ENCODE measurements at regions not wholly inside any gene's neighbourhood (a gene's known extent, or its start where the extent isn't known, plus 50 kb on each side); places are given as distances from the start of the nearest gene placed in this dataset.
"Not testable (repeated sequence)": the region's sequence is repeated elsewhere in the genome, so short reads cannot be mapped to it uniquely, and the experiment has no call there.

DNA sequence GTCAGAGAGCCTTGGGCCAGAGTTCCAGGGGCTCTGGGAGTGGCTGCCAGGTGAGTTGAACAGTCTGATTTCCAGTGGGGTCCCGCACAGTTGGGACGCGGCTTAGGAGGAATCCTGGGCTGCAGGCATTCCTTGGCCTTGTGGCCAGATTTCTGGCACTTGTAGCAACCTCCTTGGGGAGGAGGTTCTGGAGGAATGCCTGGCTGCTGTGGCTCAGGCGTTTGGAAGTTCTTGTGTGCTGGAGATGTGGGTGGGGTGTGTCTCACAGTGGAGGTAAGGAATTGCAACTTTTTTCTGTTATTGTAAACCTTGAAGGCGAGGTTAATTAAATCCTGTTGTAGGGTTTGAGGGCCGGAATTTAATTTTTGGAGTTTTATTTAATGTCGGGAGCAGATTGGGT is 780.2 kb downstream of the ZNF385D start:
- intact Hi-C loops (cut with DNase I, micrococcal nuclease); ATAC-seq: not testable (repeated sequence)

DNA sequence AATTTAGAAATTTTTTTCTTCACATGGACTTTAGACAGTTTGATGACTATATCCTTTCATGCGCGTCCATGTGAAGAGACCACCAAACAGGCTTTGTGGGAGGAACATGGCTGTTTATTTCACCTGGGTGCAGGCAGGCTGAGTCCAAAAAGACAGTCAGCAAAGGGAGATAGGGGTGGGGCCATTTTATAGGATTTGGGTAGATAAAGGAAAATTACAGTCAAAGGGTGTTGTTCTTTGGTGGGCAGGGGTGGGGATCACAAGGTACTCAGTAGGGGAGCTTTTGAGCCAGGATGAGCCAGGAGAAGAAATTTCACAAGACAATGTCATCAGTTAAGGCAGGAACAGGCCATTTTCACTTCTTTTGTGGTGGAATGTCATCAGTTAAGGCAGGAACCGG is 781.5 kb upstream of the SGO1 start:
- DNase-seq; intact Hi-C loops (cut with DNase I, micrococcal nuclease): not testable (repeated sequence)

More for the DNA sequence above, 780.2 kb downstream of the ZNF385D start:
- DNase-seq = not testable (repeated sequence)

DNA sequence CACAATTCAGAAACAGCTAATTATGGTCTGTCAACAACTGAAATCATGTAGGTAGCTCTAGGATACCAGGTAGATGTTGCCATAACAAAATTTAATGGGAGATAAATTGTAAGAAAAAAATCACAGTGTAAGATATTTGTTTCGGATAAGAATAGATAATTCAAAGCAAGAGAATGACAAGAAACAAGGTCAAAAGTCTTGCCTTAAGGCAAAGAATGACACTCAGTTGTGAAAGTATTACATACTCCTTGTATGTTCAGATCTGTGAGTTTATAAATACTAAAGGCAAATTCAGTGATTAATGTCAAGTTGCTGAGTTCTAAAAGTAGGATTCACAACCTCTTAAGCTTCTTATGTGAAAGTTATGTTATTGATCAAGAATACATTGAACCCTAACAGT is 772.2 kb upstream of the SGO1 start:
- DNase-seq = no peak
- intact Hi-C loops (cut with DNase I, micrococcal nuclease) = no loop called here
- ATAC-seq = no peak

More for the DNA sequence above, 781.5 kb upstream of the SGO1 start:
- not testable (repeated sequence) for ATAC-seq

GRCh38 chr3:20945892-20946291 is 759.9 kb upstream of the SGO1 start:
- no peak for DNase-seq
- no peak for ATAC-seq
- intact Hi-C loops (cut with DNase I, micrococcal nuclease) = no loop called here

DNA sequence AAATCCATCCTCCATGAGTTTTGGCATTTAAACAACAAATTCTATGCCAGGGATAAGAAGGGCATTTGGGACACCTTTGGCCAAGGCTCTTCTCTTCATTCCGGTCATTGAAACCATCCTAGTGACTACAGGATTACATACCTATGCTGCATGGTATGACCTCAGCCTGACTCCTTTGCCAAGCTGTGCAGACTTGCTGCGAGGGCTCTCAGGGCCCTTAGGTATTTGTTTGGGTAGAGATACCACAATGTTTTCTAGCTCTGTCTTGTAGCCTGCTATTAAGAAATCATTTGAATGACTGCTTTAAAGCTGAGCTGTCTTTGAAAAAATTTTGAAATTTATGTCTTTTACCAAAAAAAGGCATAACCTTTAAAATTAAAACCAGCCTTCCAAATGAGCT is 749.8 kb upstream of the SGO1 start:
- ATAC-seq (no peak), DNase-seq (no peak)
- intact Hi-C loops (cut with DNase I, micrococcal nuclease) = no loop called here

DNA sequence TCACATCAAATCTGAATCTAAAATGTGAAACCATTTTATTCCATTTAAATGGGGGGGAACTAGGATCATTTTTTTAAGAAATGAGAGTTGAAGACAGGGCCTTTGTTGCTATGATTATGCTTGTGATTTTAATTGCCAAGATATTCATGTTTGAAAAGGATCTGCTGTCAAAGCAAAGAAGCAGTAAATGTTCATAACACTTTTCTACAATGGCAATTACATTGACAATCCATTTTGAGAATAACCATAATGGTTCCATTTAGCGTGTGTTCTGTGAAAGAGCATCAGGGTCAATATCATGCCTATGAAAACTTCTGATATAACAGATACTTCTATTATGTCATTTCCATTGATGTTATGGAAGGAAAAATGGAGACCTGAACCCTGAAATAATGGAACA is 745.8 kb upstream of the SGO1 start:
- DNase-seq (no peak), ATAC-seq (no peak)
- intact Hi-C loops (cut with DNase I, micrococcal nuclease) = no loop called here

DNA sequence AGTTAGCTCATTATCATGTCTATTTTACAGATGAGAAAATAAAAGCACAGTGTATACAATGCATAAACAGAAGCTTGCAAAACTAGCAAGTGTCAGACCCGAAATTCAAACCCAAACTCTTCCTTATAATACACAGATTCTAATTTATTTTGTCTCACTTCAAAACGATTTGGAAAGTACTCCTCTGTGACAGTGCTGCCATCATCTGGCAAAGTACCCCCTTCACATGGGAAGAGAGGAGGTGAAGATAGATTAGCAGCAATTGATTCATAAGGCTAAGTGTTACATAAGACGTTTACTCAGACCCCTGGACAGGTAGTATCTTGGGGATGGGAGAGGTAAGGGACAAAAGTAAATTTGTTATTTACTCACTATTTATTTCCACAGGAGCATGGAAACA is 744.0 kb upstream of the SGO1 start:
- intact Hi-C loops (cut with DNase I, micrococcal nuclease) = no loop called here
- no peak for DNase-seq
- no peak for ATAC-seq

DNA sequence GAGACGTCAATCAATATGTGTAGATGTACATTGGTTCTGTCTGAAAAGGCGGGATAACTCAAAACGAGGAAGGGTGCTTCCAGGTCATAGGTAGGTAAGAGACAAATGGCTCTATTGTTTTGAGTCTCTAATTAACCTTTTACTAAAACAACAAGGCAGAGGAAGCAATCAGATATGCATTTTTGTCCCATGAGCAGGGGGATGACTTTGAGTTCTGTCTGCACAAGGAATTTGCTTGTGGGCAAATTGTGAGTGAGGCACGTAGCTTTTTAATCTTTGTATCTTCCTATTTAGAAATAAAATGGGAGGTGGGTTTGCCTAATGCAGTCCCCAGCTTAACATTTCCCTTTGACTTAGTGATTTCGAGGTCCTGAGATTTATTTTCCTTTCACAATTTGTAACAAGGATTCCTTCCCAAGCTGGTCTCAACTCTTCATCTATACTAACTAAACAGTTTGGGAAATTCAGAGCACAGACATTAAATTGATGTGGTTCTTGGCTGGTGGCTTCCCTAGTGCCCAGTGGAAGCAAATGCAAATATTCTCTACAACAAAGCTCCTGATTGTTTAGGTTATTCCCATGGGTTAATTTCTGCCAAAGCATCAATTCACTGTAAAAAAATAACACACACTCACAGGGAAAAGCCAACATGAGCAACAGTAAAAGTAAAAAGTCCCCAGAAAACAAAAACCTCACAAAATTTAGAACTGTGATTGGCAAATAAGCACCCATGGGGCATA is 738.8 kb upstream of the SGO1 start:
- ATAC-seq = no peak
- intact Hi-C loops (cut with DNase I, micrococcal nuclease) = no loop called here
- DNase-seq = no peak

DNA sequence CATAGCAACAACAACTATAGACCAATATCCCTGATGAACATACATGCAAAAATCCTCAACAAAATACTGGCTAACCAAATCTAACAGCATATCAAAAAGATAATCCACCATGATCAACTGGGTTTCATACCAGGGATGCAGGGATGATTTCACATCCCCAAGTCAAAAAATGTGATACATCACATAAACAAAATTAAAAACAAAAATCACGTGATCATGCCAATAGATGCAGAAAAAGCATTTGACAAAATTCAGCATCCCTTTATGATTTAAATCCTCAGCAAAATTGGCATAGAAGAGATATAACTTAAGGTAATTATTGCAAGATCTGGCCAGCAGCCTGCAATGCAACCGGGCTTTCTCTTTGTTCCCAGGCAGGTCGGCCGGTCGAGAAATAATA is 735.1 kb upstream of the SGO1 start:
- intact Hi-C loops (cut with DNase I, micrococcal nuclease); ATAC-seq; DNase-seq: not testable (repeated sequence)

GRCh38 chr3:20916951-20917606 is 731.1 kb upstream of the SGO1 start:
- no peak for DNase-seq
- no peak for ATAC-seq
- intact Hi-C loops (cut with DNase I, micrococcal nuclease) = no loop called here

DNA sequence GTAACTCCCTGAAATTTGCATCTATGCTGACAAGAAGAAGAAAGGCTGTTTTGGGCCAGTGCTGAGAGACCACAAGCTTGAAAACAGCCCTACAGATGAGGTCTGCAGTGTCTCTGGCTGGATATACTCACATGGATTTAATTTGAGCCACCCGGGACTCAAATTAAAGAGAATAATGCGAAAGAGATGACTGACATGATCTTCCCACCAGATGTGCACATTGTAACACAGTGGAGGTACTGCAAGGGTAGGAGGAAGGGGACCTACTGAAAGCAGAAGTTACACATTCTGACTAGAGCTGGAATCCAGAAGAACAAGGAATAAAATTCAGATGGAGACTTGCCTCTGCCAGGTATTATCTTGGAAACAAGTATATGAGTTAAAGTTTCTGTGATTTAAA is 728.3 kb upstream of the SGO1 start:
- intact Hi-C loops (cut with DNase I, micrococcal nuclease) = no loop called here
- no peak for ATAC-seq
- DNase-seq = no peak

- ATAC-seq (no peak), DNase-seq (no peak)
- intact Hi-C loops (cut with DNase I, micrococcal nuclease) = no loop called here
Observed at GRCh38 chr3:20912406-20912805, 726.4 kb upstream of the SGO1 start.

- ATAC-seq (no peak), DNase-seq (no peak)
- intact Hi-C loops (cut with DNase I, micrococcal nuclease) = no loop called here
Observed at GRCh38 chr3:20909511-20909910, 723.5 kb upstream of the SGO1 start.

GRCh38 chr3:20905210-20905805 is 719.3 kb upstream of the SGO1 start:
- no peak for DNase-seq
- no peak for ATAC-seq
- intact Hi-C loops (cut with DNase I, micrococcal nuclease) = no loop called here

- intact Hi-C loops (cut with DNase I, micrococcal nuclease) = no loop called here
- DNase-seq (no peak), ATAC-seq (no peak)
Observed at GRCh38 chr3:20904671-20905070, 718.7 kb upstream of the SGO1 start.

DNA sequence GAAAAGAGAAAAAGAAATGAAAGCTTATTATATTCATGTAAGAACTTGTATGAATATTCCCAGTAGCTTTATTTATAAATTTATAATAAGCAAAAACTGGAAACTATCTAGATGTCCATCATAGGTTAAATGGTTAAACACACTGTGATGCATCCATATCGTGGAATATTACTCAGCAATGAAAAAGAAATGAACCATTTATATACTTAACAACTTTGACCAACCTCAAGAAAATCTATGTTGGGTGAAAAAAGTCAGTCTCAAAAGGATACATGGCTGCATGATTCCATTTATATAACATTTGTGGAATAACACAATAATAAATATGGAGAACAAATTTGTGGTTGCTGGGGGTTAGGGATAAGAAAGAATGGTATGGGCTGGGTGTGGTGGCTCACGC is 713.0 kb upstream of the SGO1 start:
- intact Hi-C loops (cut with DNase I, micrococcal nuclease) = no loop called here
- ATAC-seq = no peak
- no peak for DNase-seq

- DNase-seq (no peak), ATAC-seq (no peak)
- intact Hi-C loops (cut with DNase I, micrococcal nuclease) = no loop called here
Observed at GRCh38 chr3:20890111-20890519, 704.1 kb upstream of the SGO1 start.

GRCh38 chr3:20878691-20879090 is 692.7 kb upstream of the SGO1 start:
- intact Hi-C loops (cut with DNase I, micrococcal nuclease) = no loop called here
- no peak for DNase-seq
- no peak for ATAC-seq

DNA sequence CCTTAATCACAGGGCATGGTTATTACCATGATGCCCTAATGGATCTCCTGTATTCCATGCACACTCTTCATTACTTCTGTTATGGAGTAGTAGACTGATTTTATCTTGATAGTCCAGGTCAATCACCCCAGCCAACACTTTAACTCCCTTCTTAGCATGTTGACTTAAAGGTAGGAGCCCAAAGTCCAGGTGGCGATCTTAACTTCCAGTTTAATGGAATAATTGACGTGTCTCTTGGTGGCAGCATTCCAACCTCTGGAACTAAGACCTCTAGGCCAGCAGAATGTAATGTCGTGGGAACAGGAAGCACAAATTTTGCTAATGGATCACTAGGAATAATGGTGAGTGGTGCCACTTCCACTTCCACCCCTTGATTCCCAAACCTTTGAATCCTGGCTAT is 687.2 kb upstream of the SGO1 start:
- DNase-seq = no peak
- intact Hi-C loops (cut with DNase I, micrococcal nuclease) = no loop called here
- no peak for ATAC-seq

GRCh38 chr3:20870106-20870899 is 684.3 kb upstream of the SGO1 start:
- DNase-seq = no peak
- no peak for ATAC-seq
- intact Hi-C loops (cut with DNase I, micrococcal nuclease) = no loop called here
